ENCODE measurements at regions not wholly inside any gene's neighbourhood (a gene's known extent, or its start where the extent isn't known, plus 50 kb on each side); places are given as distances from the start of the nearest gene placed in this dataset.

- DNase-seq (ENCODE audit: low read depth, low spot score), result no peak
- in situ Hi-C loops (cut with HindIII; ENCODE audit: low pct_unique_long_range_greater_than_20kb, low sequenced_read_pairs), result no loop called here
These were observed 823.6 kb downstream of the MAFB start for GRCh38 chr20:39865446-39865845.

GRCh38 chr20:39862470-39862891 is 826.6 kb downstream of the MAFB start:
- in situ Hi-C loops (cut with HindIII; ENCODE audit: low pct_unique_long_range_greater_than_20kb, low sequenced_read_pairs), result no loop called here
- DNase-seq (ENCODE audit: low read depth, low spot score), result no peak

- no peak for DNase-seq (ENCODE audit: low read depth, low spot score)
- in situ Hi-C loops (cut with HindIII; ENCODE audit: low pct_unique_long_range_greater_than_20kb, low sequenced_read_pairs), result no loop called here
These were observed 827.7 kb downstream of the MAFB start for GRCh38 chr20:39861381-39861780.

- no peak for DNase-seq (ENCODE audit: low read depth, low spot score)
- in situ Hi-C loops (cut with HindIII; ENCODE audit: low pct_unique_long_range_greater_than_20kb, low sequenced_read_pairs), result no loop called here
These were observed 831.2 kb downstream of the MAFB start for GRCh38 chr20:39857835-39858234.

GRCh38 chr20:39857187-39857586 is 831.8 kb downstream of the MAFB start:
- in situ Hi-C loops (cut with HindIII; ENCODE audit: low pct_unique_long_range_greater_than_20kb, low sequenced_read_pairs), result no loop called here
- DNase-seq (ENCODE audit: low read depth, low spot score), result no peak

GRCh38 chr20:39855799-39856198 is 833.2 kb downstream of the MAFB start:
- in situ Hi-C loops (cut with HindIII; ENCODE audit: low pct_unique_long_range_greater_than_20kb, low sequenced_read_pairs), result no loop called here
- DNase-seq (ENCODE audit: low read depth, low spot score), result no peak

GRCh38 chr20:39855056-39855455 is 834.0 kb downstream of the MAFB start:
- in situ Hi-C loops (cut with HindIII; ENCODE audit: low pct_unique_long_range_greater_than_20kb, low sequenced_read_pairs), result no loop called here
- DNase-seq (ENCODE audit: low read depth, low spot score), result no peak

- in situ Hi-C loops (cut with HindIII; ENCODE audit: low pct_unique_long_range_greater_than_20kb, low sequenced_read_pairs), result no loop called here
- DNase-seq (ENCODE audit: low read depth, low spot score), result no peak
These were observed 835.4 kb downstream of the MAFB start for GRCh38 chr20:39853636-39854035.

GRCh38 chr20:39853050-39853449 is 836.0 kb downstream of the MAFB start:
- in situ Hi-C loops (cut with HindIII; ENCODE audit: low pct_unique_long_range_greater_than_20kb, low sequenced_read_pairs), result no loop called here
- DNase-seq (ENCODE audit: low read depth, low spot score), result no peak

GRCh38 chr20:39851459-39851858 is 837.6 kb downstream of the MAFB start:
- in situ Hi-C loops (cut with HindIII; ENCODE audit: low pct_unique_long_range_greater_than_20kb, low sequenced_read_pairs), result no loop called here
- DNase-seq (ENCODE audit: low read depth, low spot score), result no peak

GRCh38 chr20:39850821-39851330 is 838.2 kb downstream of the MAFB start:
- DNase-seq (ENCODE audit: low read depth, low spot score), result no peak
- in situ Hi-C loops (cut with HindIII; ENCODE audit: low pct_unique_long_range_greater_than_20kb, low sequenced_read_pairs), result no loop called here

GRCh38 chr20:39850246-39850645 is 838.8 kb downstream of the MAFB start:
- in situ Hi-C loops (cut with HindIII; ENCODE audit: low pct_unique_long_range_greater_than_20kb, low sequenced_read_pairs), result no loop called here
- DNase-seq (ENCODE audit: low read depth, low spot score), result no peak

- no peak for DNase-seq (ENCODE audit: low read depth, low spot score)
- in situ Hi-C loops (cut with HindIII; ENCODE audit: low pct_unique_long_range_greater_than_20kb, low sequenced_read_pairs), result no loop called here
These were observed 839.4 kb downstream of the MAFB start for GRCh38 chr20:39849664-39850063.

GRCh38 chr20:39849171-39849570 is 839.9 kb downstream of the MAFB start:
- DNase-seq (ENCODE audit: low read depth, low spot score), result no peak
- in situ Hi-C loops (cut with HindIII; ENCODE audit: low pct_unique_long_range_greater_than_20kb, low sequenced_read_pairs), result no loop called here

- DNase-seq (ENCODE audit: low read depth, low spot score), result no peak
- in situ Hi-C loops (cut with HindIII; ENCODE audit: low pct_unique_long_range_greater_than_20kb, low sequenced_read_pairs), result no loop called here
These were observed 849.5 kb downstream of the MAFB start for GRCh38 chr20:39839399-39840119.

GRCh38 chr20:39837561-39837960 is 851.5 kb downstream of the MAFB start:
- no peak for DNase-seq (ENCODE audit: low read depth, low spot score)
- in situ Hi-C loops (cut with HindIII; ENCODE audit: low pct_unique_long_range_greater_than_20kb, low sequenced_read_pairs), result no loop called here

GRCh38 chr20:39835130-39835842 is 853.8 kb downstream of the MAFB start:
- in situ Hi-C loops (cut with HindIII; ENCODE audit: low pct_unique_long_range_greater_than_20kb, low sequenced_read_pairs), result no loop called here
- no peak for DNase-seq (ENCODE audit: low read depth, low spot score)

GRCh38 chr20:39830903-39831302 is 858.1 kb downstream of the MAFB start:
- in situ Hi-C loops (cut with HindIII; ENCODE audit: low pct_unique_long_range_greater_than_20kb, low sequenced_read_pairs), result no loop called here
- no peak for DNase-seq (ENCODE audit: low read depth, low spot score)

- DNase-seq (ENCODE audit: low read depth, low spot score), result no peak
- in situ Hi-C loops (cut with HindIII; ENCODE audit: low pct_unique_long_range_greater_than_20kb, low sequenced_read_pairs), result no loop called here
These were observed 859.4 kb downstream of the MAFB start for GRCh38 chr20:39829661-39830060.
